Natural killer cell treated with Interleukin-12 subunit alpha and Interleukin-12 subunit beta and Interleukin-15 and Interleukin-18, amount 100 ng/mL, for 72 hours (primary cell): ENCODE measurements at regions not wholly inside any gene's neighbourhood (a gene's known extent, or its start where the extent isn't known, plus 50 kb on each side); places are given as distances from the start of the nearest gene placed in this dataset.

Experiments
- ATAC-seq, 2 donors: fragments of 150-1000 bp; cut with Tn5 transposase in 1 of 2; sonication (Bioruptor Pico), chemical (Tn5 transposase) in 1 of 2; 2 replicates each; pipeline ENCODE4 v1.10.0; 2021
- DNase-seq: peaks from one replicate; pipeline ENCODE4 v3.0.0; 2022; ENCODE audit warnings: low spot score
- H3K27ac Mint-ChIP-seq, 2 donors: 1 replicate in 1 of 2; 2 replicates in 1 of 2; pipeline ENCODE4 v1.8.0; 2022; ENCODE audit warnings: mixed read lengths in 2 of 2, mild to moderate bottlenecking in 1 of 2, moderate library complexity in 1 of 2
- H3K27me3 Mint-ChIP-seq, 2 donors: 1 replicate in 1 of 2; 2 replicates in 1 of 2; pipeline ENCODE4 v1.8.0; 2022; ENCODE audit warnings: mixed read lengths in 2 of 2
- H3K36me3 Mint-ChIP-seq: one replicate; pipeline ENCODE4 v1.8.0; 2022; ENCODE audit warnings: mixed read lengths
- H3K4me1 Mint-ChIP-seq, 2 donors: 1 replicate in 1 of 2; 2 replicates in 1 of 2; pipeline ENCODE4 v1.8.0; 2022; ENCODE audit warnings: low read depth in 2 of 2, mixed read lengths in 2 of 2, mild to moderate bottlenecking in 1 of 2
- H3K4me3 Mint-ChIP-seq: one replicate; pipeline ENCODE4 v1.8.0; 2022; ENCODE audit warnings: mixed read lengths
- H3K9me3 Mint-ChIP-seq: 2 replicates; pipeline ENCODE4 v1.8.0; 2022; ENCODE audit warnings: mixed read lengths

DNA sequence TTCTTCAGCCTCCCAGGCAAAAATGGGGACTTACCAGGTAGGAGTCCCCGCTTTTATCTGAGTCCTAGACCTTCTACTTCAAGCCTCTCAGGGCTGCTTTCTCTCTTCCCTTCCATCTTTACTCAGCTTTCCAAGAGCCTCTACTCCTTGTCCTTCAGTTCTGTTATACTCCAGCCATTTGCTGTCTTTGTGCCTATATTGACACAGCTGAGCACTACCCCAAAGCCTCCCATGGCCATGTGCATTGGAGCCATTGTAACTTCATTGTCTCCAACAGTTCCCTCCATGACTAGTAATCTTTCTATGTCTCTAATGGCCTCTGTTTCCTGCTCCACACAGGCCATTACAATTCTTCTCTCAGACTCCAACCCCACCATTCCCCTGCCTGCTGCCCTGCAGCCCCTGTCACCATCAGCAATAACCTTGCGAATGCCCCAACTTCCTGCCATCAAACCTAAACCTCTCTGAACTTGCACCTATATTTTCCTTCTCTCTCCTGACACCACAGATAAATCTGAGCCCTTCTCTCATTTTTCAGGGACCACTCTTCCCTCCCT, 77.9 kb upstream of the ADPGK start:
- Mint-ChIP-seq H3K9me3 (peaks cover 4% of the 10 kb centered on the region), H3K4me1 (peaks cover 6 to 11% of the 10 kb centered on the region in 2 donors), H3K27me3 (peaks cover 23 to 24% of the 10 kb centered on the region in 2 donors), H3K36me3 (no peaks in the 10 kb centered on the region), H3K27ac (no peak overlapping the region), H3K4me3 (no peak overlapping the region)
- DNase-seq (no peak), ATAC-seq (no peak)

- H3K27ac Mint-ChIP-seq: no peak overlapping the region
- ATAC-seq: no peak
- peaks cover 18 to 20% of the 10 kb centered on the region in 2 donors for H3K27me3 Mint-ChIP-seq
- no peaks in the 10 kb centered on the region for H3K36me3 Mint-ChIP-seq
- peaks cover 6 to 11% of the 10 kb centered on the region in 2 donors for H3K4me1 Mint-ChIP-seq
- peaks cover 4% of the 10 kb centered on the region for H3K9me3 Mint-ChIP-seq
- no peak overlapping the region for H3K4me3 Mint-ChIP-seq
- DNase-seq: no peak
These were observed 76.2 kb upstream of the ADPGK start for GRCh38 chr15:72859757-72860145.

DNA sequence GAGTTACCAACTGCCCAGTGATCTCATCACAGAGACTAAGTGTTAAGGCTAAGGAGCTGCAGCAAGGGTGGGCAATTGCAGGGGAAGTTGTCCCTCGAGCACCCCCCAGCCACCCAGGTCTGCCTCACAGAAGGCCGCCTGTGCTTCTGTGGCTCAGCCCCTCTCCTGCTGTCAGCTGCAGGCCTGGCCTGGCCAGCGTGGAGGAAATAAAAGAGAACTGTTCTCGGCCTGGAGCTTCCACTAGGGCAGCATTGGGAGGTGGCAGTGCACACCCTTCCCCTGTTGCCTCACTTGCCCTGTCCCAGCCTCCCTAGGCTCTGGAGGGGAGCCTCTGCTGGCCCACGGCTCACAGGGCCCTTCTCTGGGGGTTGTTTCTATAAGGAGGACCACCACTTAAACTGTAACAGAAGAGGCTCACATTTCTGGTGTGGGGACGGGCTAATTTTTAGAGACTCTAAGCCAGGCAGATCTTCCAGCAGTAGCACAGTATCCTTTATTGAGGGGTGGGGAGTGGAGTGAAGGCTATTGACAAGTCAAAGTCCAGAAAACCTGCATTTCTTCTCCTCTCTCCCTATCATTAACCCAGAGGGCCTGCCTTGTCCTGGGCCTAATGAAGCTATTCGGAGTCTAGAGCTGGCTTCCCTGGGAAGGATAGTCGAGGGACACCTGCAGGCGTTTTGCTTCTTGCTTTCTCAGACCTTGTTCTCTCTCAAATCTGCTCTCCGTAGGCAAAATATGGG, 75.6 kb upstream of the ADPGK start:
- Mint-ChIP-seq H3K9me3 (peaks cover 4% of the 10 kb centered on the region), H3K36me3 (no peaks in the 10 kb centered on the region), H3K4me1 (peaks cover 6 to 11% of the 10 kb centered on the region in 2 donors), H3K27ac (no peak overlapping the region), H3K4me3 (no peak overlapping the region), H3K27me3 (peaks cover 18 to 22% of the 10 kb centered on the region in 2 donors)
- no peak for ATAC-seq
- DNase-seq: no peak

- no peak for DNase-seq
- H3K36me3 Mint-ChIP-seq: no peaks in the 10 kb centered on the region
- peaks cover 11% of the 10 kb centered on the region in 2 donors for H3K4me1 Mint-ChIP-seq
- peaks cover 4% of the 10 kb centered on the region for H3K9me3 Mint-ChIP-seq
- H3K27me3 Mint-ChIP-seq: peaks cover 22 to 30% of the 10 kb centered on the region in 2 donors
- no peak overlapping the region for H3K4me3 Mint-ChIP-seq
- no peak overlapping the region for H3K27ac Mint-ChIP-seq
- no peak for ATAC-seq
These were observed 74.6 kb upstream of the ADPGK start for GRCh38 chr15:72858205-72858604.

DNA sequence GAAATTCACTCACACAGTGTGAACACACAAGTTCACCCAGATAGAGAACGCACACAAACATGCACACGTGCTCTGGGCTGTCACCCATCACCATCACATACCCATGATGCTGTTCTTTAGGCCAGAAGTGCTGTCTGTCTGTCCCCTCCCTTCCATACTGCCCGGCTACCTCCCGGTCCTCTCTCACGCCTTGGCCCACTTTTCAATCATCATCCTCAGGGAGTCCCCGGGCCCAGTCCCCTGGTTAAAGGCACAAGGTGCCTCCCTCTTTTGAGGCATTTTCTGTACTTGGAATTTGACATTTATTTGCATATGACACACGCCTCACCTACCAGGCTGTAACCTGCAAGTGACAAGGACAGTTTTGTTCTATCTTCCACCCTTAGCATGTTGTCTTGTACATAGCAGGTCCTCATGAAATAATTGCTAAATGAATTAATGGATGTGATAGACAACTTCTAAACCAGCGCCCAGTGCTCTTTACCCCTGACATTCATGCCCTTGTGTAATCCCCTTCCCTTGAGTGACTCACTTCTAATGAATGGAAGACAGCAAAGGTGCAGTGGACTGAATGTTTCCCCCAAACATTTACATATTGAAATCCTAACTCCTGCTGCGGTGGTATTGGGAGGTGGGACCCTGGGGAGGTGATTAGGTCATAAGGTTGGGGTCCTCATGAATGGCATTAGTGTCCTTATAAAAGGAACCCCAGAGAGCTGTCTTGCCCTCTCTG, 73.9 kb upstream of the ADPGK start:
- H3K27me3 Mint-ChIP-seq: peaks cover 23 to 33% of the 10 kb centered on the region in 2 donors
- H3K36me3 Mint-ChIP-seq: no peaks in the 10 kb centered on the region
- peaks cover 4% of the 10 kb centered on the region for H3K9me3 Mint-ChIP-seq
- H3K4me1 Mint-ChIP-seq: peaks cover 9 to 13% of the 10 kb centered on the region in 2 donors
- no peak for DNase-seq
- H3K4me3 Mint-ChIP-seq: no peak overlapping the region
- H3K27ac Mint-ChIP-seq: no peak overlapping the region
- ATAC-seq: no peak

DNA sequence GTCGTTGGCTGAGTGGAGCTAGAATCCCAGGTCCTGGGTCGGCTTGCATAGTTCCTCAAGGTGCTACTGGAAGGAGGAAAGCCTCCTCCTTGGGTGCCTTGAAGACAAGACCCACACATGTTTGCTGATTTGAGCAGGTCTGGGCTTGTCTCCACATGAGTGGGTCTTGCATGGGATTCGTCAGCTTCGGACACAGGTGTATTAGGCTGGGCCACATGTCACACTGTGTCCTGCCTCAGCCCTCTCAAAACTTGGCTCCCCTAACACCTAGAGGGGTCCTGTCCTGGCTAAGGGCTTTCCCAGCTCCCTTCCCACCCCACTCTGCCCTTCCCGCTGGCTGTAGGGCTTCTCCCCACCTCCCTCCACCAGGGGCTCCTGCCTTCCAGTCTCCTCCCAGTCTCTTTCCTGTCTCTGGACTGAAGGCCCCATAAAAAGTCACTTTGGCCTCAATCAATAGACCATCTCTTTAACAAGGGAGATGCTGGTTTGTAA, 73.0 kb upstream of the ADPGK start:
- H3K4me1 Mint-ChIP-seq: peaks cover 3 to 7% of the 10 kb centered on the region in 2 donors
- peaks cover 19 to 26% of the 10 kb centered on the region in 2 donors for H3K27me3 Mint-ChIP-seq
- no peak overlapping the region for H3K4me3 Mint-ChIP-seq
- H3K9me3 Mint-ChIP-seq: no peaks in the 10 kb centered on the region
- DNase-seq: no peak
- no peak for ATAC-seq
- no peaks in the 10 kb centered on the region for H3K36me3 Mint-ChIP-seq
- H3K27ac Mint-ChIP-seq: no peak overlapping the region

DNA sequence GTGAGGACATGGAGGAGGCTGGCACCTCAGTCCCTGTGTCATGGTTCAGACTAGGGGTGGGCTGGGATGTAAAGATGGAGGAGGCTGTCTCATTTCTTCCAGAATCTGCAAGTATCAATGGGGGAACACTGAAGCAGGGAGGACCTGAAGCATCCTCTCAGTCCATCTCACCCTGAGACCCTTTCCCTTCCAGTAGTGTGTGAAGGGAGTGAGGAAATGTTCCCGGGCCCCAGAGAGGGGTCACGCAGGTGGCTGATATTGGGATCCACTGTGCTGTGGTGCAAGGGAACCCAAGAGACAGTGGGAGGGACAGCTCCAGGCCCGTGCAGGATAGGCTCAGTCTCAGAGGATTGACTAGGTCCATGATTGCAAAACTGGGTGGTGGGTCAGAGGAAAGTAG, 72.2 kb upstream of the ADPGK start:
- H3K27me3 Mint-ChIP-seq: peaks cover 16 to 25% of the 10 kb centered on the region in 2 donors
- no peak overlapping the region for H3K4me3 Mint-ChIP-seq
- H3K9me3 Mint-ChIP-seq: no peaks in the 10 kb centered on the region
- peaks cover 0 to 7% of the 10 kb centered on the region in 2 donors for H3K4me1 Mint-ChIP-seq
- ATAC-seq: no peak
- DNase-seq: no peak
- no peak overlapping the region for H3K27ac Mint-ChIP-seq
- H3K36me3 Mint-ChIP-seq: no peaks in the 10 kb centered on the region

GRCh38 chr15:72852273-72852672, 68.7 kb upstream of the ADPGK start:
- ATAC-seq (no peak), DNase-seq (no peak)
- Mint-ChIP-seq H3K4me3 (no peak overlapping the region), H3K27me3 (peaks cover 29 to 49% of the 10 kb centered on the region in 2 donors), H3K36me3 (no peaks in the 10 kb centered on the region), H3K27ac (no peak overlapping the region), H3K9me3 (no peaks in the 10 kb centered on the region), H3K4me1 (peaks cover 3 to 11% of the 10 kb centered on the region in 2 donors)

DNA sequence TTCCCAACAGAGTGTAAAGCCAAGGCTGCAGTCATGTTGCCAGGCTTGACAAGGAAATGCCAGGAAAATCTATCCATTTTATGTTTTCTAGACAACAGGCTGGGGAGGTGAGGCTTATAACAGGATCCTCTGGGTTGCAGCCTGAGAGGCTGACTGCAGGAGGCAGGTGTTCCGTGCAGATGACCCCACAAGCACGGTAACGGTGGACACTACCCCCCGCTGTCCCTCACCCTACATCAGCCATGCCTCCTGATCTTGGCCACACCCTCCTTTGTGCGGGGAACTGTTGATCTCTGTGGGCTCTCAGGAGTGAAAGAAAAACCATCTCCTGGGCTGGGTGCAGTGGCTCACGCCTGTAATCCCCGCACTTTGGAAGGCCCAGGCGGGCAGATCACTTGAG, 68.0 kb upstream of the ADPGK start:
- peaks cover 3 to 11% of the 10 kb centered on the region in 2 donors for H3K4me1 Mint-ChIP-seq
- H3K27ac Mint-ChIP-seq: no peak overlapping the region
- no peaks in the 10 kb centered on the region for H3K9me3 Mint-ChIP-seq
- no peaks in the 10 kb centered on the region for H3K36me3 Mint-ChIP-seq
- no peak for ATAC-seq
- peaks cover 29 to 49% of the 10 kb centered on the region in 2 donors for H3K27me3 Mint-ChIP-seq
- DNase-seq: no peak
- H3K4me3 Mint-ChIP-seq: no peak overlapping the region

GRCh38 chr15:72850833-72851232, 67.3 kb upstream of the ADPGK start:
- H3K9me3 Mint-ChIP-seq: no peaks in the 10 kb centered on the region
- no peak overlapping the region for H3K4me3 Mint-ChIP-seq
- H3K36me3 Mint-ChIP-seq: no peaks in the 10 kb centered on the region
- ATAC-seq (no peak), DNase-seq (no peak)
- H3K4me1 Mint-ChIP-seq: peaks cover 3 to 11% of the 10 kb centered on the region in 2 donors
- H3K27me3 Mint-ChIP-seq: peaks cover 33 to 49% of the 10 kb centered on the region in 2 donors
- H3K27ac Mint-ChIP-seq: no peak overlapping the region

GRCh38 chr15:72847806-72848205, 64.2 kb upstream of the ADPGK start:
- H3K4me3 Mint-ChIP-seq: no peak overlapping the region
- H3K9me3 Mint-ChIP-seq: no peaks in the 10 kb centered on the region
- peaks cover 26 to 43% of the 10 kb centered on the region in 2 donors for H3K27me3 Mint-ChIP-seq
- H3K4me1 Mint-ChIP-seq: peaks cover 4 to 10% of the 10 kb centered on the region in 2 donors
- H3K27ac Mint-ChIP-seq: no peak overlapping the region
- no peak for DNase-seq
- ATAC-seq: no peak
- H3K36me3 Mint-ChIP-seq: peaks cover 6% of the 10 kb centered on the region

DNA sequence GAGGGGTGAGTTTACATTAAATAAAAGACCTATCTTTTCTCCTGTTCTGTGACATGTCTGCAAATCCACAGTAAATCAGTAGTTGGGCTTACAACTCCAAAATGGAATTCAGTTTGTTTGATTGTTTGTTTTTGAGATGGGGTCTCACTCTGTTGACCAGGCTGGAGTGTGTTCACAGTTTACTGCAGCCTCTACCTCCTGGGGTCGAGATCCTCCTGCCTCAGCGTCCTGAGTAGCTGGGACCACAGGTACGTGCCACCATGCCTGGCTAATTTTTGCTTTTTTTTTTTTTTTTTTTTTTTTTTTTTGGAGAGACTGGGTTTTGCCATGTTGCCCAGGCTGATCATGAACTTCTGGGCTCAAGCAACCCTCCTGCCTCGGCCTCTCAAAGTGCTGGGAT, 63.5 kb upstream of the ADPGK start:
- no peak overlapping the region for H3K27ac Mint-ChIP-seq
- H3K27me3 Mint-ChIP-seq: peaks cover 27 to 45% of the 10 kb centered on the region in 2 donors
- no peak overlapping the region for H3K4me3 Mint-ChIP-seq
- H3K36me3 Mint-ChIP-seq: peaks cover 6% of the 10 kb centered on the region
- peaks cover 4 to 10% of the 10 kb centered on the region in 2 donors for H3K4me1 Mint-ChIP-seq
- H3K9me3 Mint-ChIP-seq: no peaks in the 10 kb centered on the region
- DNase-seq (no peak), ATAC-seq (no peak)

DNA sequence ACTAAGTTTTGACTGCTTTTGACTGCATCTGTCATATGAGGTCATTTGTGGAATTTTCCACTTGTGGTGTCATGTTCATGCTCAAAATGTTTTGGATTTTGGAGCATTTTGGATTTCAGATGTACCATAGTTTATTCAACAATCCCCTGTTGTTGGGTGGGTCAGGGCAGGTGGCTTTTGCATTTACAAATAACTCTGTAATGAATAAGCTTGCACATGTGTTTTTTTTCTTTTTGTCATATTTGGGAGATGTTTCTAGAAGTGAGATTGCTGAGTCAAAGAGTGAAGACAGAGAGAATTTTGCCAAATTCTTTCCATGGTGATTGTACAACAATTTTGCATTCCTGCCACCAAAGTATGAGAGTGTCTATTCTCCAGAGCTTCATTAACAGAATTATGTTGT, 62.4 kb upstream of the ADPGK start:
- Mint-ChIP-seq H3K9me3 (no peaks in the 10 kb centered on the region), H3K4me1 (peaks cover 4 to 10% of the 10 kb centered on the region in 2 donors), H3K27me3 (peaks cover 27 to 45% of the 10 kb centered on the region in 2 donors), H3K27ac (no peak overlapping the region), H3K4me3 (no peak overlapping the region), H3K36me3 (peaks cover 6% of the 10 kb centered on the region)
- ATAC-seq (no peak), DNase-seq (no peak)

DNA sequence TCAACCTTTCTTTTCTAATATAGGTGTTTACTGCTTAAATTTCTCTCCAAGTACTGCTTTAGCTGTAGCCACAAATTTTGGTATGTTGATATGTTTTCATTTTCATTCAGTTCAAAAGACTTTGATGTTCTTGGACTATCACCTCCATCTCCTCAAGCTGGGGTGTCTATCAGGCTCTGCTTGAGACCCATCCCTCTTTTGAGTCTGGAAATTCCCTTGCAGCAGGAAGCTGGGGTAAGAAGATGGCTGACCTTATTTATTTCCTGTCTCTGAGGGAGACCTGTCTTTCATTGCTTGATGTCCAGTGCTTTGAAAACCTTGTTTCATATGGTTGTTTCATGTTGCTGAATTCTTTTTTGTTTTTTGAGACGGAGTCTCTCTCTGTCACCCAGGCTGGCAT, 60.5 kb upstream of the ADPGK start:
- Mint-ChIP-seq H3K4me3 (no peak overlapping the region), H3K9me3 (no peaks in the 10 kb centered on the region), H3K4me1 (peaks cover 4 to 10% of the 10 kb centered on the region in 2 donors), H3K27ac (peak overlapping the region; percentile 5 to 17), H3K36me3 (peaks cover 6% of the 10 kb centered on the region), H3K27me3 (peaks cover 19 to 29% of the 10 kb centered on the region in 2 donors)
- ATAC-seq: no peak
- no peak for DNase-seq
